HG03432 (cell line): ENCODE measurements at regions not wholly inside any gene's neighbourhood (a gene's known extent, or its start where the extent isn't known, plus 50 kb on each side); places are given as distances from the start of the nearest gene placed in this dataset.
"Not testable (repeated sequence)": the region's sequence is repeated elsewhere in the genome, so short reads cannot be mapped to it uniquely, and the experiment has no call there.

ENCODE experiments used
- ATAC-seq: cut with Tn5 transposase; IDR thresholded peaks from one replicate; pipeline ENCODE4 v1.9.1; 2021; ENCODE audit warnings: mild to moderate bottlenecking, moderate library complexity; ENCODE audit not compliant: unreplicated experiment

GRCh38 chr3:5729852-5730251 is 542.3 kb downstream of the EDEM1 start:
- ATAC-seq: no peak

DNA sequence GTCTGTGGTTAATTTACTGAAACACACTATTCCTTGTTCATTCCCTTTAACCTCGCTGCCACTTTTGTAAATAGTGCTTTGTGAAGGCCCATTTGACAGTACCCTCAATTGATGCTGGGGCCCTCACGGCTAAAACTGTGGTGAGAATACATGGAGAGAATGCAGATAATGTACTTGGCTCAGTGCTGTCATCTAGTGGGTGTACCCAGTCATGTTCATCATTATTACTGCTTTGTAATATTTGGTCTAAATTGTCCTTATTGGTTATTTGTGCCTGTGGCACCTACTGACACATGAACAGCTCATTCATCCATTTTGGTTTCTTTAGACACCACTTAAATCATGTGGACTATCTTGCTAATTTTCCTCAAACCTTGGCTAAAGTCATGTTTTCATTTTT is 543.6 kb downstream of the EDEM1 start:
- no peak for ATAC-seq

DNA sequence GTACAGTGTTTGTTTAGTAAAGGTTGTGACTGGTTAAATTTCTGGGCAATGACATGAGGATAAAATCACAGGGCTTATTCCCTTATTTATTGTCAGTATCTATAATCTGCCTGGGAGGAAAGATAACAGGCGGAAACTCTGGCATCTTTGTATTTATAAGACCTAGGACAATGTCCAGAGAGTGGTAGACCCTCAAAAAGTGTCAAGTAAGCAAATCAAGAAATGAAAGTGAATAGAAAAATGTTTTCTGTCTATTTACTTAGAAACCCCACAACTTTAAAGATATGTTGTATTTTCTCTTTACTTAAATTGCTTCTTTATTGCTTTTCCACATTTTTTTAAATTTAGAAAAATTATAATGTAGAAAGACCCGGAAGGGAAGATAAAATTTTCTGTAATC is 544.6 kb downstream of the EDEM1 start:
- ATAC-seq: no peak

GRCh38 chr3:5733995-5734394 is 546.5 kb downstream of the EDEM1 start:
- ATAC-seq: no peak

DNA sequence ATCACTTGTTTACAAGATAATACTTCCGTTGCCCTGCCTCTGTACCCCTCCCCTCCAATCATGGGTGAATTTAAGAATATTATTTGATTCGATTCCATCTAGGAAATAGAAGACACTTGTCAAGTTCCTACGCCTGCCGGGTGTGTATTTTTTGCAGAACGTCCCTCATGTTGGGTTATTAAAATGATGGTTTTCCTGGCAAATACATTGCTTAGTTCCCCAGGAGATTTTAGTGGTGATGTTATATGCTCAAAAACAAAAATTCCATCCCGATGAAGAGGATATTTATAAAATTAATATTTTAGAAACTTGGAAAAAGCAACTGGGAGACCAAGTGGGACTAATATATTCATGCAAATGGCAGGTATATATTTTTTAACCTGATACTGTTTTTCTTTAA is 548.4 kb downstream of the EDEM1 start:
- ATAC-seq: no peak

- ATAC-seq: no peak
These were observed 551.9 kb downstream of the EDEM1 start for GRCh38 chr3:5739299-5739935.

GRCh38 chr3:5739949-5740348 is 552.4 kb downstream of the EDEM1 start:
- no peak for ATAC-seq

GRCh38 chr3:5741017-5741416 is 553.5 kb downstream of the EDEM1 start:
- ATAC-seq: no peak

DNA sequence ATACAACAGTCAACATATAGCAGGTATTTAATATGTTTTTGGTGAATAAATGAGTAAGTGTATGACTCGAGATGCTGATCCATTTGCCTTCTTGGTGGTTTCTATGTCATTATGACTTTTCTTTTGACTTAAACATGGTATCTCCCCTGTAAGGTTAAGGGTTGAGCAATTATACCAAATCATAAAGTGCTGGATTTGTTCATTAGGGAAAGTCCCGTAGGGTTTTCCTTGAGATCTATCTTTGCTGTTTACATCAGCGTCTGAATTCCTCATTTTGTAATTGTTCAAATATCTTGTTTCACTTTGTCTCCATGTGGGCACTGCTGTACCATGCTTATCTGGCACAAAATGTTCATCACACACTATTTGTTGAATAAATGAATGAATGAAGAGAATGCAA is 562.6 kb downstream of the EDEM1 start:
- ATAC-seq: no peak

DNA sequence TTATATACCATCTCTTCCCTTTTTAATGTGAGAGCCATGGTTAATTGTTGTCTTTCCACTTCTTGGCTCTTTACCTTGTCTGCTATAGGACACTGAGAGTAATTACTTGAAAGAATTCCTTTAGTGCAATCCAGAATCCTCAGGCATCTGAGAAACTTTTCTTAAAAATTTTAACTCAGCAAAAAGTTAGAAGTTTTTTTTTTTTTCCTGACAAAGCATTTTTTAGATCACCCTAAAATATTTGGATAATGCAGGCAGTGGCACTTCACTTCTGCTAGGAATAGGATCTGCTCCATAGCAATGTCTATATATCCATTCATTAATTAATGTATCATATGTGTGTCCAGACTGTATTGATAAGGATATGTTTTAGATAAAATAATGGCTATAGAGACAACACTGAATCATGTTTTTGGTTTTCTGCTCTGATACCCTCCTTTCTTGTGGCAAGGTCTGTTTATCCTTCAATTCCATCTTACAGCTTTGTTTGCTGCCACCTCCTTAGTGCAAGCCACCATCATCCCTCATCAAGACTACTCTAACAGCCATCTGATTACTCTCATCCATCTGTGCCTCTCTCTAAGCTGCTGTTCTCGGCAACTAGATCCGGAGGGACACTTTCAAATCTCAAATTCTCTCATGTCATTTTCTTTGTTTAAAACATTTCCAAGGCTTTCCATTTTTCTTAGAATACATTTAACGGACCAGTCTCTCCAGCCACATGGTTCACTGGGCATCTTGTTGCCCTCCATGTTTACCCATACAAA is 563.5 kb downstream of the EDEM1 start:
- no peak for ATAC-seq

DNA sequence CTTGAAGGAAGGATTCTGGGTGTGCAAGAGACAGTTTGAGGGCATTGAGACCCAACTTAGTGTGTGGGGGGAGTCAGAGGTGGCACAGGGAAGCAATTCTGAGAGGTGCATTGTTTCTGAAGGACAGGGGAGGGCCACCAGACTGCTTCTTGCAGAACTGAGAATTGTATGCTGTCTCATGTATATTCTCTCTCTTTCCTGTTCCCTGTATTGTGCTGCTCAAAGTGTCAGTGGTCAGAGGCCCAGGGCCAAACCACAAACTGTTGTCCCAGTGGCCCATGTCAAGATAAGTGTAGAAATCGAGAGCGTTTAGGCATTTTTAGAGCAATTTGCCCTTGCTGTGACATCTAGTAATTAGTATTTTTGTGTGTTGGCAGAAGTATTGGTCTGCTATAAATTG is 567.1 kb downstream of the EDEM1 start:
- ATAC-seq: peak; percentile 77

GRCh38 chr3:5756443-5756842 is 568.9 kb downstream of the EDEM1 start:
- no peak for ATAC-seq

GRCh38 chr3:5757213-5757804 is 569.8 kb downstream of the EDEM1 start:
- ATAC-seq: no peak

- ATAC-seq: no peak
These were observed 571.2 kb downstream of the EDEM1 start for GRCh38 chr3:5758699-5759098.

DNA sequence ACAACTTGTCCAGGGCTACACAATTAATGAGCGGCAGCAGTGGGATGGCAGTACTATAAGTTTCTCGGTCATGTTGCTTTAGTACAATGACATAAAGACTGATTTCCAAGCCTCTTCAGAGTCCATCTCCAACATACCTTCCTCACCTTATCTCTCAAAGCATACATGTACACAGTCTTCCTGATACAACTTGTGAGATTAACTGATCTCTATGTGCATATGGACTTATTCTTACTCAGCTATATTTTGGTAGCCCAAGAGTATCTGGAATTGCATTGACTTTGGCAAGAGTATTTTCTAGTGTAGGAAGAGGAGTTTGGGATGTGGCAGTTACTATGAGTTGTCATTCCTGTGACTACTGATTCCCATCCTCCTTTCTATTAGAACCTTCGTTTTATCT is 575.0 kb downstream of the EDEM1 start:
- ATAC-seq: no peak

- no peak for ATAC-seq
These were observed 579.3 kb downstream of the EDEM1 start for GRCh38 chr3:5766848-5767247.

- no peak for ATAC-seq
These were observed 579.8 kb downstream of the EDEM1 start for GRCh38 chr3:5767304-5767703.

GRCh38 chr3:5768281-5768945 is 580.9 kb downstream of the EDEM1 start:
- ATAC-seq: no peak

GRCh38 chr3:5769825-5770224 is 582.3 kb downstream of the EDEM1 start:
- no peak for ATAC-seq

GRCh38 chr3:5774337-5774736 is 586.8 kb downstream of the EDEM1 start:
- no peak for ATAC-seq

- ATAC-seq: not testable (repeated sequence)
These were observed 587.6 kb downstream of the EDEM1 start for GRCh38 chr3:5775100-5775499.

DNA sequence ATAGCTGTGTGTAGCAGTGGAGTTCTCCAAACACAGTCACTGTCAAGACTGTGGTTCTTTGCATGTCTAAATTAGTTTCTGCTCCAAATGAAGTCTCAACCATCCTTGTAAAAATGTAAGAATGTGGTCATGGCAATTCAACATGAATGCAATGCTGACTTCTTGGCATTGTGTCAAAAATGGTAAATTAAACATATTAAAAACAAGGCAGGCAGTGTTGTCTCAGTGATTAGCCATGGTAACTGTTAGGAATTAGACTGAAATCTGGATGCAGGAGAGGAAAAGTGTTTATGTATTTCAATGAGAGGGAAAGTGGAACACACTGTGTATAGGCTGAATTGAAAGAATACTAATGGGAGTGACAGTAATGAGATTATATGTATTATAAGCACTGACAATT is 597.2 kb downstream of the EDEM1 start:
- no peak for ATAC-seq
